GM19351 (cell line): ENCODE measurements at regions not wholly inside any gene's neighbourhood (a gene's known extent, or its start where the extent isn't known, plus 50 kb on each side); places are given as distances from the start of the nearest gene placed in this dataset.
"Not testable (repeated sequence)": the region's sequence is repeated elsewhere in the genome, so short reads cannot be mapped to it uniquely, and the experiment has no call there.

ENCODE experiments used
- ATAC-seq: cut with Tn5 transposase; IDR thresholded peaks from one replicate; pipeline ENCODE4 v1.9.1; 2021; ENCODE audit warnings: mild to moderate bottlenecking, moderate library complexity; ENCODE audit not compliant: unreplicated experiment

DNA sequence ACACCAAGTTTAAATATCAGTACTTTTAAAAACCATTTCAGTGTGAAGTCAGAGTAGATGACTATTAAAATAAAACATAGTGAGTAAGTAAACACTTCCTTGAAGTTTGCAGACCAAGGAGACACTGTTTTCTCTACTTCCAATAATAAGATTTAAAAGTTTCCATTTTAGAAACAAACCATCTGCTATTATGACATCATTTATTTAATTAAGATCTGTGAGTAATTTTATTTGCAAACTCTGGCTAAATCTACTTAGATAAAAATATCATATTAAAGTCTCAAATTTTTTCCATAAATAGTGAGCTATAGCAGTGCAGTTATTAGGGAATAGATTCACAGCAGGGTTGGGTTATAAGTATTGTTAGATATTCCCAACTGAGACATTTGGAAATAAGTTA is 1267.0 kb upstream of the FLRT2 start:
- no peak for ATAC-seq

DNA sequence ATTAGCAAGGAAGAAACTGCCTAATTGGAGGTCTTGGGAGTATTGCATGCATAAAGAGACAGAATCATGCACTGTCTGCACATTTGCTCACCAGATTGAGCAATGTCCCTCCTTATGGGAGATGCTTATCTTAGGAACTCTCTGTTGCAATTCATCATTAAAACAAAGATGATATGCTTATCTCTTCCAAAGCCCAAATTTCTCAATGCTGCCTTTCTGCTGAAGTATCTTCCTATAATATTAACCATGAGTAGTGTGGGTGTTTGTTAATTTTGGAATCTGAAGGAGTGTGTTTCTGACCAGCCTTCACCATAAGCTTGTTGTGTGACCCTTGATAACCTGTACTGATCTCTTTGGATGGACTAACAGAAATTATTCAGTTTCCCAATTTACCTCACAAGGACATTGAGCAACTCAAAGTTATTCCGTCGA is 1257.6 kb upstream of the FLRT2 start:
- no peak for ATAC-seq

DNA sequence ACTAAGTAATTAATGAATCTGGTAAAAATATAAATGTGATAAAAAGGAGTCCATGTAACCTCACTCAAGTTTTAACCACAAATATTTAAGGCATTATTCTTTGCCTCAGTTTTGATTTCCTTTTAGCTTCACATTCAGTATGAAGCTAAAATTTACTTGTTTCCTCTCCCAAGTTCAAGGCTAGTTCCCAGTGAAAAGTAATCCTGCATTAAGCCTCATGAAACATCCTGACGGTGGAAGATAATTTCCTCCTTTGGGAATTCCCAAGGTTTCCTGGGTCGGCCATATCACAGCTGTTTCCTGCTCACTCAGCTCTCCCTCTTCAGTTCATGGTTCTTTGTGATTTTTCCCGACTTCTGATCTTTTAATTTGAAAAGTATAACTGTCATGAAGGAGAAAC is 1256.8 kb upstream of the FLRT2 start:
- no peak for ATAC-seq

DNA sequence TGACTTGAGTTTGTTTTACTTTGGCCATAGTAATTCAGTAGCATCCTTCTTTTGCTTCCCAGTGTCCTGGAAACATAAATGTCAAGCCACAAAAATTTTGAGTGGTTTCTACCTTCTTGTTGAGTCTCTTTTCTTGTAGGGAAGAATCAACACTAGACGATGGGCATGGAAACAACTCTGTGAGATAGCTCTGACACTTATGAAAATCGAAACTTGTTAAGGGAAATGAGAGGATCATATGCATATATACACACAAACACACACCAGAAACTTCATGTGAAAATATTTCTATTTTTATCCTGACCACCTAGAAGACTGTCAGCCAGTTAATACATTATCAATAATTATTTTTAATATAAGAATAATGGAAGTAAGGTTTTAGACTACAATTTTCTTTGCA is 1247.3 kb upstream of the FLRT2 start:
- no peak for ATAC-seq

DNA sequence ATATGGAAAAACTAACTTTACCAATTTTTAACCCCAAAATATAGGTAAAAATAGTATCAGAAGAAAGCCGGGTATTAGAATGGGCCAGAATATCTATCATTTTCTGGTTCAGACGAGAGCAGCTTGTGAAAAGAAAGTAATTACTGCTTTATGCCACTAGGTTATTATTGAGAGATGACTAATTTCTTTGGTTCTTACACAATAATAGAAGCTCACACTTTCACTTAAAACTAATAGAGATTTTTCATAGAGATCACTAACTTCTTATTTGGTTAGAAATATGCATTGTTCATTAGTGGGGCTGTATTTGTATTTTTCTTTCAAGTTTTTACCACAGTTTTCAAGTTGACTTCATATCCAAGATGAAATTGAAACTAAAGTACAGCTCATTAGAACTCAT is 1241.2 kb upstream of the FLRT2 start:
- no peak for ATAC-seq

DNA sequence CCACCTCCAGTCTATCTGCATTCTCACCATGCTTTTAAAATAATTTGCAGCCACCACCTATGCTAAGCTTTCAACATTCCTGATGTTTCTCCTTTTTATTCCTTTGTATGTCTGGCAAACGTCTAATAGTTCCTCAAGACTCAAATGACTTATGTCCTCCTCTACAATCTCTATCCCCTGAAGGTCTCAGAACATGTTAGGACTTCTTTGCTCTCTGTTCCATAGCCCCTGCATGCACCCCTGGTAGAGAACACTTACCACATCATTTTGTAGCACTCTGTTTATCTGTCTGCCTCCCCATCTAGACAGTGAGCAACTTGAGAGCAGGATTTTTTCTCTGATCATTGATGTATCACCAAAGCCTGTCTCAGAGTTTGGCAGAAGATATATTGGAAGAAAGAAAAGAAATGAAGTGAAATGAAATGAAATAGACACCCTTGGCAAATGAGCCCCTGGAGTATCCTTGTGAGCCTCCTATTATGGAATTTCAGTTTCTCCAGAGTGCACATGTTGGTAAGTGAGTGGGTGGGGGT is 1231.2 kb upstream of the FLRT2 start:
- no peak for ATAC-seq

DNA sequence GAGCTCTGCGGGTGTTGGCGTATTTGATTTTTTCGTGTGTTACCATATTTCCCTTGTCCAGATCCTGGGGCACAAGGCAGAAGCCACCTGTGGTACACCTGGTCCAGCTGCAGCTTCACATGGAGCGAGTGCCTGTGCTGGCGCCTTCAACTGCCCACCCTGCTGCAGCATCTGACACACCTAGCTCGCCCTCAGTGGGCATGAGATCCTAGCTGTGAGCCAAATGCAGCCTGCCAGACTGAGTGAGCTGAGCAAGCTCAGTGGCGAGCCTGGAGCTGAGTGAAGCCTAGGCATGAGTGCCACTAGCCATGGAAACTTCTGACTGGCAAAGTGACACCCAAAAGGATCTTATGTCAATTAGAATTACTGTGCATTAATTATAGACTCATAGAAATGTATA is 1226.8 kb upstream of the FLRT2 start:
- ATAC-seq = no peak

DNA sequence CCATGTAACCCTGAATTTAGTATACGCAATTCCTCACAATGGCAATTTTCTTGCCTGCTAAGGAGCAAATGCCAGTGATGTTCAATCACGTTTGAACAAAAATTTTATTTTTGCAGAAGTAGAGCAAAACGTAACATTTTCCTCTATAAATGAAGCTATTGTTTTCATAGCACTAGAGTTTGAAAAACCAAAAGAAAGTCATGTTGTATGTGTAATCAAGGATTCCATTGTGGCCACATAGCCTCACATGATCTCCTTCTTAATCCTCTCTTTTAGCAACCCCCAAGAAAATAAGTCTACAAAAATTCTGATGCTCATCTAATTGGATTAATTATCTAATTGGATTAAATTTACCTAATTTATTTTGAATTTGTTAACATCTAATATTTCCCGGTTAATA is 1217.4 kb upstream of the FLRT2 start:
- no peak for ATAC-seq

DNA sequence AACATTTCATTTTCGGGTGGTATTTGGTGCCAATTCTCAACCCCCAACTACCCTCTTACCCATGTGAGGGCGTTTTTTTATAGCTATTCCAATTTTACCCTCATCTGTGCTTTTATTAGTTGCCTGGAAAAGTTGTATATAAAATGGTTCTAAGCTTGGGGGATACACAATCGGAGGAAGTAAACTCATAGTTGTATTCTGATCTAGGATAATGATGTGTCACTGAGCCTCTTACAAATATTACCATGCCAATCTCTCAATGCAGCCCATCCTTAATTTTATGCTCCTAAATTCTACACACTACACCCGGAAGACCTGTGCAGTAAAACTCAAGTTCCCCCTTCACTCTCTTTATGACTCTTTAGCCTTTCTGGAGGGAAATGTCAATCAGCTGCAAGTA is 1206.5 kb upstream of the FLRT2 start:
- no peak for ATAC-seq

DNA sequence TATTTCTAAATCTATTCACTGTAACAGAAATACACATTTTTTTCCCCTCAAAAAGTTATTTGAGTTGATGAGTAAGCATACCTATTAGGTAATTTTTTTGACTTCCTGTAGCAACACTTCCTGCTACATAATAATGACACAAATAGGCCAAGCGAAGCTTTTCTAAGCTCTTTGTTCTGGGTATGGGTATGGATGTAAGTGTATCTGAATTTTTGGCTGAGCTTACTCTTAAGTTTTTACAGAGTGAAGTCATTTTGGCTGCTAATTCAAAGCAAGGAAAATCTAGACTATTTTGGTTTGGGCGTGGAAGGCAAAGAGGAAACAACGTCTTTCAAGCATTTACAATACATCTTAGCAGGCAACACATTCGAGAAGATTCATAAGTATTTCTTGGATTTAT is 1206.0 kb upstream of the FLRT2 start:
- no peak for ATAC-seq

DNA sequence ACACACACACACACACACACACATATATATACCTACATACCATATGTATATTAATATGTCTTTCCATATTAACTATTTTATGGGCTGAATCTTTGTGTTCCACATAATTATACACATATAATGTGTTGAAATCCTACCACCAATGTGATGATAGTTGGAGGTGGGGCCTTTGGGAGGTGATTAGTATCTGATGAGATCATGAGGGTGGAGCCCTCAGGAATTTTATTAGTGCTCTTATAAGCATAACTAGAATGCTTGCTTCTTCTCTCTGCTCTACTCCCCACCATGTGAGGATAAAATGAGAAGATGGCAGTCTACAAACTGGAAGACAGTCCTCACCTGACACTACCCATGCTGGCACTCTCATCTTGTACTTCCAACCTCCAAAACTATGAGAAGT is 1193.5 kb upstream of the FLRT2 start:
- ATAC-seq = no peak

DNA sequence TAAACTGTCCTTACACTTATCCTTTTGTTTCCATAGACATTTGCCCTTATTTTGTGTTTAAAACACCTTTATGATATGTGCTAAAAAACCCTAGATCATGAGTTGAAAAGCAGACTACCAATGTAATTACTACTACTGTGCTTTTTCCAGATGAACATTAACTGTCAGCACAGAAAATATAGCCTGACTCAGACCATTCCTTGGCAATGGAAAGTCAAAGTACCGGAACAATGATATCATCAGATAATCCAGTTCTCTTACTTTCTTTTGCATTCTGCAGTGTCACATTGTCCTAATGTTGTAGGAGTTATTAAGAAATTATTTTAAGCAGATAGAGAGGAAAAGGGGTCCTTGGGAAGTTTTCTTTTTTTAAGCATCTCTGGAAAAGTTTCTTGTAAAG is 1189.0 kb upstream of the FLRT2 start:
- no peak for ATAC-seq

DNA sequence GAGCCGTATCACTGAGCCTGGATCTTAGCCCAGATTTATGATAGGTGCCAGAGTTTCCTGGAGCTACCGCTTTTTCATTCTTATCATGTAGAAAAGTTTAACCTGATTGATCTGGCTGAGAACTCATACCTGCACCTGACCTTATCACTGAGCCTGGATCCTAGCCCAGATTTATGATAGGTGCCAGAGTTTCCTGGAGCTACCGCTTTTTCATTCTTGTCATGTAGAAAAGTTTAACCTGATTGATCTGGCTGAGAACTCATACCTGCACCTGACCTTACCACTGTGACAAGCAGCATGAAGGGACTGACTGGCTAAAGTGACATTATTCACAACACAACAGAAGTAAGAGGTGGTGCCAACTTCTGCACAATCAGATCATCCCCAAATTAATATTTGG is 1188.1 kb upstream of the FLRT2 start:
- ATAC-seq = not testable (repeated sequence)

DNA sequence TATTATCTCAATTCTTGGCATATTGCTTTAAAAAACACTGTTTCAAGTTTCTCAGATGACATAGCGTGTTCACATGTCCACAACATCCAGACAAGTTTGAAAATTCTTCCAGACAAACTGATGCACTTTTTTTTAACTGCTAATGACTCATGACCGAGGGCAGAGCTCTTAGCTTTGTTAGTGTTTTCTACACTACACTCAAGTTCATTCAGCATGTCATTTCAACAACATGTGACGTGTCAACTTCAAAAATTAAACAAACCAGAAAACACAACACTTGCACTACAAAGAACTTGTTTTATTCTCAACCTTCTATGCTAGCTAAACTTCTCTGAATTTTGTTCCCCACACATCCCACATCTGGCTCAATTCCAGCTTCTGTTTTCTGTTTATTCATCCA is 1186.3 kb upstream of the FLRT2 start:
- ATAC-seq = no peak

DNA sequence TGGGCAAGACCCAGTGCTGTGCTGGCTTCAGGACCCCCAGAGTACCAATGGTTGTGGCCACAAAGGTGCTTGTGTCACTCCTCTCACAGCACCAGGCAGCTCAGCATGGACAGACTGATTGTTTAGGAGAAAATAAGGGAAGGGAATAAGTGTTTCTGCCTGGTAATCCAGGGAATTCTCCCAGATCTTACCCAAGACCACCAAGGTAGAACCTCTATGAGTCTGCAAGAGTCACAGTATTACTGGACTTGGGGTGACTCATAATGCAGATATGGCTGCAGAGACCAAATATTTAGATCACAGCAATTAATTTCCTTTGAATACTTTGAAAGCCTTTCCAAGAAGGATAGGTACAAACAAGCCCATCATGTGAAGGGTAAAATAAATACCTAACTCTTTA is 1178.3 kb upstream of the FLRT2 start:
- no peak for ATAC-seq

DNA sequence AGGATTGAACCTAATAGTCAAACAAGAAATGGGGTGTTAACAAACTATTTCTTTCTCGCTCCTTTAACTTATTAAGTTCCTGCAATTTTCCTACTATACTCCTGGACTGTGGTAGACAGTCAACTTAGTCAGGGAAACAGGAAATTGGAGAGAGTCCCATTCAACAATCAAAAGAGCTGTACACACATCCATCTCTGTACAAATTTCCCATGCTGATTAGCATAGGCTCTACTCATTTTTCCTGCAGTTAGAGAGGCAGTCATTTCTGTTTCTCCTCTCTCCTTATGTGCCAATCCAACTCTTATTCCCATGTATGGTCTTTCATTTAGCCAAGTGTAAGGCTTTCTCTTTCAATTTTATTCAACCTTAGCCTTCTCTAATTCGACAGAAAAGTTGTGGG is 1168.5 kb upstream of the FLRT2 start:
- no peak for ATAC-seq

DNA sequence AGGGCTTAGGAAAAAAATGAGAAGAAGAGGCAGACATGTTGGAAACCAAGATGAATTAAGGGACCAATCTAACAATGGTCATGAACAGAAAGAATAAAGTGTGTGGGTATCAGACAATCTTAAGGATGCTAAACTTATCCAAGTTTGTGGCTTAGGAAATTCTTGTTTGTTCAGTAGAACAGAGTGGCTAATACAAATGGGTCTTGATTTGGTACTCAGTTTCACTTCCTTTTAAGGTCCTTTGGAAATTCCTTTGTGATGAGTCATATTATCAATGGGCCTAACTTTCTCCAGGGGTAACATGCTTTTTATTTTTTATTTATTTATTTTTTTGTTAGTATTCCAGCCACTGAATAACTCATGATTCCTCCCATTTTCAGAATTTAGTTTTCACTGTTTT is 1154.7 kb upstream of the FLRT2 start:
- no peak for ATAC-seq

DNA sequence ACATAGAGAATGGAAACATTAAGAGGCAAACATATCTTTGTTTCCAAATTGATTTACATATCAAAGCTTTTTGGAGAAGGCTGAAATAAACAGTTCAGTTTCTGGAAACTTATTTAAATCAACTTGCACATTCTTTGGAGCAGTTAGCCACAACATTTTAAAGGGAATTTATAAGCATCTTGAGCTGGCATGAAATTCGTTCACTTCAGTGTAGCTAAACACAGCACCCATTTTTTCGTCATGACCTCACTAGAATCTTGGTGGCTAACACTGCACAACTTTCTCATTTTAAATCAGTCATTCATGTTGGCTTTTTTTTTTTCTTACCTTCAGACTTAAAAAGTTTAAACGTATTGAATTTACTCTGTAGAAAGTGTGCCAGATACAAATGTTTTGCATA is 1139.9 kb upstream of the FLRT2 start:
- no peak for ATAC-seq

DNA sequence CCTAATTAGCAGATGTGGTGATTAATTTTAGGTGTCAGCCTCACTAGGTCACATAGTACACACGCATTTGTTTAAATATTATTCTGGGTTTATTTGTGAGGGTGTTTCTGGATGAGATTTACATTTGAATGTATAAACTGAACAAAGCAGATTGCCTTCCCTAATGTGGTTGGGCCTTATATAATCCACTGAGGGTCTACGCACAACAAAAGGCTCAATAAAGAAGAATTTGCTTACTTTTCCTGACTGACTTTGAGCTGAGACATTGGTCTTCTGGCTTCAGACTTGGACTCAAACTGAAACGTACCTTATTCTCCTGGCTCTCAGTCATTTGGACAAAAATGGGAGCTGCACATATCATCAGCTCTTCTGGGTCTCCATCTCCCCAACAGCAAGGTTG is 1132.3 kb upstream of the FLRT2 start:
- no peak for ATAC-seq

DNA sequence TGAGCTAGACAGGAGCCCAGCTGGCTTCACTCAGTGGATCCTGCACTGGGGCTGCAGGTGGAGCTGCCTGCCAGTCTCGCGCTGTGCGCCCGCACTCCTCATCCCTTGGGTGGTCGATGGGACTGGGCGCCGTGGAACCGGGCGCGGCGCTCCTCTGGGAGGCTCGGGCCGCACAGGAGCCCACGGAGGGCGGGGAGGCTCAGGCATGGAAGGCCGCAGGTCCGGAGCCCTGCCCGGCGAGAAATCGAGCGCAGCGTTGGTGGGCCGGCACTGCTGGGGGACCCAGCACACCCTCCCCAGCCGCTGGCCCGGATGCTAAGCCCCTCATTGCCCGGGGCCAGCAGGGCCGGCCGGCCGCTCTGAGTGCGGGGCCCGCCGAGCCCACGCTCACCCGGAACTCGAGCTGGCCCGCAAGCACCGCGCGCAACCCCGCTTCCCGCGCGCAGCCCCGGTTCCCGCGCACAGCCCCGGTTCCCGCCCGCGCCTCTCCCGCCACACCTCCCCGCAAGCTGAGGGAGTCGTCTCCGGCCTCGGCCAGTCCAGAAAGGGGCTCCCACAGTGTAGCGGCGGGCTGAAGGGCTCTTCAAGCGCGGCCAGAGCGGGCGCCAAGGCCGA is 1130.5 kb upstream of the FLRT2 start:
- ATAC-seq = no peak

DNA sequence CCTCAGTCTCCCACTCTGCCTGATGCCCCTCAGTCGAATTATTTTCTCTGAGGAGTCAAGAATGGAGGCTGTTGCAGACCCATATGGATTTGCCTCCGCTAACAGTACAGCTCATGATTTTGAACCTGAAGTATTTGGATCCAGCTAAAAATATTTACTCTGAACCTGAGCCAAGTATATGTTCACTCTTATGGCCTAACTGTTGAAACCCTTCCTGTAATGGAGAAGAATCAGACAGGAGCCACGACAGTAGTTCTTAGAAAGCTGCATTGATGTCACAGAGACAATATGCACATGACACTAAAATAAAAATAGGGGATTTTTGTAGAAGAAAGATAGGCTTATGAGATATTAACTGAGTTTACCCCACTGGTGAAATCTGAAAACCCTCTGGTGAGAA is 1128.3 kb upstream of the FLRT2 start:
- no peak for ATAC-seq

DNA sequence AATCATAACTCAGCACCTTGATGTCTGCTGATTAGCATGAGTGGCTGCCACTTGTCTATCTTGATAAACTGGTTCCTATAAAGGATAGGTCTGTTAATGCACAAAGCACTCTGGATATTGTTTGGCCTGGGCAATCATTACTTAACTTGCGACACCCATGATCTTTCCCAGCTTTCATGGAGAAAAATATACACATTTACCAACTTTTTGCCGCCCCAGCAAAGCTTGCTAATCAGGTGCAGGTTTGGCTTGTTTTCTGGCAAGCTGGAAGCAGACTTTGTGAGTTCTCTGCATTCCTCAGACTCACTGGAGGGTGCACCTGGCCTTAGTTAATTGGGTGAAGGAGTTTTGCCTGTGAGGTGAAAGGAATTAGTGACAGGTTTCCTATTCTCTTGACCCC is 1126.4 kb upstream of the FLRT2 start:
- no peak for ATAC-seq

DNA sequence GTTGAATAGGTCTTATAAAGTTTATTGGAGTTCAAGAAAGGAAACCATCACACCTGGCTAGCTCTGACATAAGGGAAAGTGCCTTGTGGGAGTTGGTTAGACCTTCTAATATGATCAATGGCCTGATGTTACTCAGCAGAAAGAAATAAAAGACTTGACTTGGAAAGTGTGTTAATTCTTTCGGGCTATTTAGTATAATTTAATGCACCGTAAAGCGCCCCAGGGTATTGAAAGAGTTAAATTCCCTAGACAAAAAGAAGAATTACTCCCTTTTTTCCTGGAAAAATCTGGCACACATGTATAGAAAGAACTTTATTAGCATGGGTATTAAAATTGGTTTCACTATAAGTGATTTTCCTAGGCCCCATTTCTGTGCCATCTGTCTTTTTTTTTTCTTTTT is 1125.7 kb upstream of the FLRT2 start:
- ATAC-seq = no peak
